ENCODE measurements at regions not wholly inside any gene's neighbourhood (a gene's known extent, or its start where the extent isn't known, plus 50 kb on each side); places are given as distances from the start of the nearest gene placed in this dataset.

DNA sequence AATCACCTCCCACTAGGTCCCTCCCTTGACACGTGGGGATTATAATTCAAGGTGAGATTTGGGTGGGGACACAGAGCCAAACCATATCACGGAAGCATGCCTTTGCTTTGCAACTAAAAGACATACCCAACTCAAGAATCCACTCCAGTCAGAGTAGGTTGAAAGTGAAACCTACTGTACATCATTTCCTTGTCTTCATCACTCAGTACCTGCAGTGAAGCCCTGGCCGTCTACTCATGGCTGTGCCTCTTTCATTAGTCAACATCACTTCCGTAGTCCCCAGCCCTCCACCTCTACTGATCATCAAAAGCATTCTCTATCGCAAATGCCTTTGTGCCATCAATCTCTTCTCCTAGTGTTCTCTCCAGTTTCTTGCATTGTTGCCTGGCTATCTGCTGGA, 343.1 kb upstream of the ARGLU1 start:
- TF ChIP-seq, protein P1, sequence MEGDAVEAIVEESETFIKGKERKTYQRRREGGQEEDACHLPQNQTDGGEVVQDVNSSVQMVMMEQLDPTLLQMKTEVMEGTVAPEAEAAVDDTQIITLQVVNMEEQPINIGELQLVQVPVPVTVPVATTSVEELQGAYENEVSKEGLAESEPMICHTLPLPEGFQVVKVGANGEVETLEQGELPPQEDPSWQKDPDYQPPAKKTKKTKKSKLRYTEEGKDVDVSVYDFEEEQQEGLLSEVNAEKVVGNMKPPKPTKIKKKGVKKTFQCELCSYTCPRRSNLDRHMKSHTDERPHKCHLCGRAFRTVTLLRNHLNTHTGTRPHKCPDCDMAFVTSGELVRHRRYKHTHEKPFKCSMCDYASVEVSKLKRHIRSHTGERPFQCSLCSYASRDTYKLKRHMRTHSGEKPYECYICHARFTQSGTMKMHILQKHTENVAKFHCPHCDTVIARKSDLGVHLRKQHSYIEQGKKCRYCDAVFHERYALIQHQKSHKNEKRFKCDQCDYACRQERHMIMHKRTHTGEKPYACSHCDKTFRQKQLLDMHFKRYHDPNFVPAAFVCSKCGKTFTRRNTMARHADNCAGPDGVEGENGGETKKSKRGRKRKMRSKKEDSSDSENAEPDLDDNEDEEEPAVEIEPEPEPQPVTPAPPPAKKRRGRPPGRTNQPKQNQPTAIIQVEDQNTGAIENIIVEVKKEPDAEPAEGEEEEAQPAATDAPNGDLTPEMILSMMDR (IDR thresholded peaks at IDR 0.05 in 2 of 3, conservative IDR thresholded peaks at IDR 0.05 in 1 of 3; ENCODE audit: borderline replicate concordance in 1 of 3, insufficient read depth in 1 of 3, low read depth in 2 of 3, low read length in 2 of 3): no peak
- no peak for TF ChIP-seq FOSL1 (IDR thresholded peaks at IDR 0.05; ENCODE audit: low read depth)
- TF ChIP-seq REST (IDR thresholded peaks at IDR 0.05; ENCODE audit: low read depth): no peak
- TF ChIP-seq POLR2AphosphoS5 (IDR thresholded peaks at IDR 0.05; ENCODE audit: low read depth, low read length): no peak
- no peak for TF ChIP-seq CEBPB (IDR thresholded peaks at IDR 0.05; ENCODE audit: low read depth)
- TF ChIP-seq EZH2 (IDR thresholded peaks at IDR 0.05): no peak
- no peak for TF ChIP-seq SP1 (IDR thresholded peaks at IDR 0.05; ENCODE audit: low read depth)
- no peak for TF ChIP-seq POLR2A (IDR thresholded peaks at IDR 0.05; ENCODE audit: borderline replicate concordance, extremely low read depth, insufficient read depth, insufficient read length)
- TF ChIP-seq, protein P2, sequence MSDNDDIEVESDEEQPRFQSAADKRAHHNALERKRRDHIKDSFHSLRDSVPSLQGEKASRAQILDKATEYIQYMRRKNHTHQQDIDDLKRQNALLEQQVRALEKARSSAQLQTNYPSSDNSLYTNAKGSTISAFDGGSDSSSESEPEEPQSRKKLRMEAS (IDR thresholded peaks at IDR 0.05): no peak
- no peak for TF ChIP-seq EZH2phosphoT487 (IDR thresholded peaks at IDR 0.05; ENCODE audit: borderline replicate concordance)
- TF ChIP-seq SRF (IDR thresholded peaks at IDR 0.05; ENCODE audit: low read depth): no peak
- TF ChIP-seq ATF3 (IDR thresholded peaks at IDR 0.05): no peak
